Umbilical cord (tissue), 1 donor: ENCODE measurements at regions not wholly inside any gene's neighbourhood (a gene's known extent, or its start where the extent isn't known, plus 50 kb on each side); places are given as distances from the start of the nearest gene placed in this dataset.

Experiments used
- DNase-seq: peaks from one replicate; pipeline ENCODE4 v3.0.0-alpha.2; 2015; ENCODE audit warnings: low spot score

GRCh38 chr1:58430421-58431275, 115.9 kb downstream of the OMA1 start:
- no peak for DNase-seq

DNA sequence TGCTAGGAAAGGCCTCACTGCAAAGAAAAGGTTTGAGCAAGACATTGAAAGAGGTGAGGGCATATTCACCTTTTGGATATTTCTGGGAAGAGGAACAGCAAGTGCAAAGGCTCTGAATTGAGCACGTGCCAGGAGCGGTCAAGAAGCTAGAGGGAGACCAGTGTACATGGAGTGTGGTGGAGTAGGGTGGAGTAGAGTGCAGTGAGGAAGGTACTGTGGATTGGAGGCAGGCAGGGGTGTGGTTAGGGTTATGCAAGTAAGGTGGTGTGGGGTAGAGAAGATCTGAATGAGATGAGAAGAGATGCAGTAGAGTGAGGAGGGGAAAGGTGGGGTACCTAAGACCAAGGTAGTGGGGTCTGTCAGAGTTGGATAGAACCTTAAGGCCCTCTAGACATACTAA, 119.6 kb downstream of the OMA1 start:
- no peak for DNase-seq

GRCh38 chr1:58422436-58422835, 124.1 kb downstream of the OMA1 start:
- no peak for DNase-seq

DNA sequence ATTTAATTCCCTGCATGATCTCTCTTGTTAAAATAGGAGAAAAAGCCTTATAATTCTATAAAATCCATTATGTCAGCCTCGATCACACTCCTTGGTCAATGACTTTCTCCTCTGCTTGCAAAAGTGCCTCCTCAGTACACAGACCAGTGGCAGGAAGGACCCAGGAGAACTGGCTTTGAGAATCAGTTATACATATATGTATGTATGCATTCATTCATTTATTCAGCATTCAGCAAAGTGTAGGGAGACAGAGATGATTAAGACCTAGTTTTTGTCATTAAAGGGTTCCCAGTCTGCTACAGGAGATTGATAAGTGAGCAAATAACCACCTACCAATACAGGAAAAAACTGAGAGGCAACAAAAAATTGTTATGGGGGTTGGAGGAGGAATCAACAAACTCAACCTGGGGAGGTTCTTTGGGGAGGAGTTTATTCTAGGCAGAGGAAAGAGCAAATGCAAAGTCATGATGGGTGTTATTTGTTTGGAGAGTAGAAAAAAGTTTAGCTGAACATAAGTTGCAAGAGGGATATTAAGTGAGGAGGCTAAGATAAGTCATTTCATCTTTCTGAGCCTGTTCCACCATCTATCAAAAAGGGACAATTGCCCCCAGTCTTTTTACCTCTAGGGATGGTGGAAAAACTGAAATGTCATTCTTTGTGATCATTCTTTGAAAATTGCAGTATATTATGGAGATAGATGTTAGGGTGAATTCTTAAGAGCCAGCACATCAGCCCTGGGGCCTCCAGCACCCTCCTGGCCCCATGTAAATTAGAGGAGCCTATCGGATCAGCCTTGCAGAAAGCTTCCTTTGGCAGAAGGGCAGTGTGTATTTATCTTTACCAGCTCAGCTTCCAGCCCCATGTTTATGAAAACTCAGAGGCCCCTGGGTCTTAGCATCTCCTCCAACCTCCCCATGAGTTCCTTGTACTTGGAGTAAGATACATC, 128.0 kb downstream of the OMA1 start:
- no peak for DNase-seq

DNA sequence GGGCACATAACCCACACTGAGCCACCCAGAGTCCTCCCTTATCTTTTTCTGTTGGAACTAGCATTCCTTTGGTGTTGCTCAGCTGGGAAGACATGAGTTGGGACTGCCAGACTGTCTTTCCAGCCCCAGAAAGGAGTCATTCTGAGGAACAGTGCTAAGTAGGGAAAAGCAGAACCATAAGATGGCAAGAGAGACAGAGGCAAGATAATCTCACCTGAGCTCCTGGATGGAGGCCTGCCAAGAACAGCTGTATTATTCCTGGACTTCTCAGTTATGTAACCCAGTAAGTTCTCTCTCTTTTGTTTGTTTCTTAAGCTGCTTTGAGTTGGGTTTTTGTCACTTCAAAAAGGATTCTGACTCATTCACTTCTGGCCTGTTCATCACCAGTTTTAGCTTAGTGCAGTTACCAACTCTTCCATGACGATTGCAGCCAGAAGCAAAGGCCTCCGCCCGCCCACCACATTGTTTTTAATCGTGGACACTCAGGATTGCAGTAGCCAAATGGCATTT, 134.4 kb downstream of the OMA1 start:
- peak; percentile 47 for DNase-seq

DNA sequence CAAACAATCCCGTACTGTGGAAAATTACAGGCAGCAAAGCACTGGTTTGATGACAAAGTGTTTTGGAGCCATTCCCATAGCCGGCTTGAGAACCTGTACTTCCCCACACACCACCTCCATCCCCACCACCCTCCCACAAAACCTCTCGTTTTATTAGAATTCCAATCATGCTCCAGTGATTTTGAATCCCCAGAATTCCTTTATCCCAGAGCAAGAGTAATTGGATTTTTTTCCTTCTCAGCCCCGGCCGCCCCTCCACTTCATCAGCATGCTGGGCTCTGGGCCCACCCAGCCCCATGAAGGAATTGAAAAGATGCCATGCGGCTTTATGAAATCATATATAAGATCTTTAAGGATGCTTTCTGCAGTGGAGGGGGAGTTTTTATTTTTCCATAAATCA, 136.6 kb downstream of the OMA1 start:
- DNase-seq, result peak; percentile 71

DNA sequence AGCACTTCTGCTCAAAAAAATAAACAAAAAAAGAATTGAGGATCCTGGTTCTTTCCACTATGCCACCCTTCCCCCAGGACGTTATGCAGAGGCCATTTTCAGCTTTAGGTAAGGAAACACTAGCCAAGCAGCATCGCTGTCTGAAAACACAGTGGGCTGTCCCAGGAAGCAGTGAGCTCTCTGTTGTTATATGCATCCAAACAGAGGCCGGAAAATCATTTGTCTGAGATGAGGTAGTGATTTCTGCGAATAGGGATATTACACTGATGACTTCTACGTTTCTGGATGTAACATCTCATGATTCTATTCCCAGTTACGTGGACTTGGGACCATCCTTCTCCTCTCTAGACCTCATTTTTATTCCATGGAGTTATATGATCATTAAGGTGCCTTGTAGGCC, 137.2 kb downstream of the OMA1 start:
- no peak for DNase-seq

- no peak for DNase-seq
Observed at GRCh38 chr1:58406301-58407071, 140.0 kb downstream of the OMA1 start.

GRCh38 chr1:58405660-58406059, 140.9 kb downstream of the OMA1 start:
- no peak for DNase-seq

GRCh38 chr1:58403894-58404293, 142.6 kb downstream of the OMA1 start:
- no peak for DNase-seq

- DNase-seq, result no peak
Observed at GRCh38 chr1:58402444-58402843, 144.1 kb downstream of the OMA1 start.

- no peak for DNase-seq
Observed at GRCh38 chr1:58401991-58402390, 144.5 kb downstream of the OMA1 start.

DNA sequence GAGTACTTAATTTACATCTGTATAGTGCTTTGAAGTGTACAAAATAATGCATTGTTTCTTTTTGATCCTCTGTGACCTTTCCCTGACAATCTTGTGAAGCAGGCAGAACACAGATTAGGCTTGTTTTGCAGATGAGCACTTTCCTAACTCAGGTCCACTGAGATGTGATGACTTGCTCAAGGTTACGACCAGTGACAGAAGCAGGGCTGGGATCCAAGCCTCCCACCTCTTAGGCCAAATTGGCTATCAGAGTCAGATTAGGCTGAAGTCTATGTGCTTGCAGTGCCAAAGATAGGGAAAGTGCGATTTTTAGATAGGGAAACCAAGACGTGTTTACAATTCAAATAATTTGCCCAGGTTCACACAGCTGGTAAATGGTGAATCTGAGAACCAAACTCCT, 147.3 kb downstream of the OMA1 start:
- no peak for DNase-seq

GRCh38 chr1:58398714-58399113, 147.8 kb downstream of the OMA1 start:
- no peak for DNase-seq

DNA sequence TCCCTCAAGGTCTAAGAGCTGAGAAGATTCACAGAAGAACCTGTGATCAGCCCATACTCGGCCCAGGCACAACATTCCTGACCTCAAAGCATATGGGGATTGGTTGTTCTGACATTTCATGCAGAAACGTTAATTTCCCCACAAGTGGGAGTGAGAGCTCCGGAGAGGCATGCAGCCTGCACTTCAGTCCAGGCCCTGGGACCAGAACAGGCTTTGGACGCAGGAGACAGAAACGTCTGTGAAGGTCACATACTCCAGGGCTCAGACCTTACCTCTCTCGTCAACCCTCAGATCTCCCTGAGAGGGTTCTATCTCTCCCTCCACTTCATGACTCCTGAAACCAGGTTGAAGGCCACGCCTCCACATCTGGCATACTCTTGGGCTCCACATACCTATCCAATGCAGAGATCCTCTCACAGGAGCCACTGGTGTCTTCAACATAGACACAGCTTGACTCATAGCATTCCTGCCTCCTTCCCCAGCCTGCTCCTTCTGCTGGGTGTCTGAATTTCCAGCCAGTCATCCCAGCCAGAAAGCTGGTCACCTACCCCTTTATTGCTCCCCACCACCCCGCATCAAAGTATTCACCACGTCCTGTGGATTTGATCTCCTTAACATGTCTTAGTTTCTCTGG, 149.2 kb downstream of the OMA1 start:
- no peak for DNase-seq

- DNase-seq, result no peak
Observed at GRCh38 chr1:58396150-58396549, 150.4 kb downstream of the OMA1 start.

DNA sequence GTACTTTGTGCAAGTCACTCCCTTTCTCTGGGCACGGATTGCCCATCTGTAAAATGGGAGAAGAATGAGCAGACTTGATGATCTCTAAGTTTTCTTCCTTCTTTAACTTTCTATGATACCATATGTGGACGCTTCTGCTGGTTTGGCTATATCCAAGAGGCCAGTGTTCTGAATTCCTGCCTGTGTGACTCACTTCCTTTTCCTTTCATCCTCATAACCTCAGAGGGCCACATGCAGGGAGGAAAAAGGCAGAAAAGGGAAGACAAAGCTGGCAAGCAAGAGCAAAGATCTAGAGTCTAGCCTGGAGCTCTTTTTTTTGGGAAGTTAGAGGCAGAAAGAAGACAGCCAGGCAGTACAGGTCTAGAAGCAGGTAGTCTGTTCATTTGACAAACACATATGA, 151.2 kb downstream of the OMA1 start:
- peak; percentile 80 for DNase-seq

DNA sequence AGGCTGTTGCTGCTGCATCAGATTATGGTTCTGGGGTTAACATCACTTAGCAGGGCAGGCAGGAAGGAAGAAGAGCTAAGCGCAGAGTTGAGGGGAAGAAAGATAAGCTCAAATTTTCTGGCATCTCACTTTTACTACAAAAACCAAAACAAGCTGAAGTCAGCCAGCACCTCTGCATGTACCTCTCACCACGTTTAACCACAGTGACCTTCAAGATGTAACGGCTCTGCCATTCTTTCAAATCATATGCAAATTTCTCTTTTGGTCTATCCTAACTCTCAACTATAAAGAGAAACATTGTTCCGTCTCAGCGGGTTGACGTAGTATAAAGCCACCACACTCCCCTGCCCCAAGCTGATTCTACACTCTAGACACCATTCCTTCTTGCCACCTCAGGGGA, 154.4 kb downstream of the OMA1 start:
- no peak for DNase-seq

DNA sequence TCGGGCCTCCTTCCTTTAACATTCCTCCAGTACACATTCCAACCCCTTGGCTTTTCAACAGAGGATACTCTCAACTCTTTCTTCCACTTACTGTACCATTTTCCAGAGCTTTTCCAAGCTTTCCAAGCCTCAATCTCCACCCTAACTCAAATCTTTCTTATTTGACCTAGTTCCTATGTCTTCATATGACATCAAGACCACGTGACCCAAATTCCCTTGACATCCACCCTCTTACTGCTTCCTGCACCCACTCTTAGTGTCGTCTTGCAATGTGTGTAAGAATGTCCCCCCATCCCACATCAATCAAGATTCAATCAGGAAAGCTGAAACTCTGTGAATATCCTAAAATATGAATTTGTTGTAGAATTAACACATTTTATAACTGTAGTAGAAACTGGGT, 155.0 kb downstream of the OMA1 start:
- no peak for DNase-seq

DNA sequence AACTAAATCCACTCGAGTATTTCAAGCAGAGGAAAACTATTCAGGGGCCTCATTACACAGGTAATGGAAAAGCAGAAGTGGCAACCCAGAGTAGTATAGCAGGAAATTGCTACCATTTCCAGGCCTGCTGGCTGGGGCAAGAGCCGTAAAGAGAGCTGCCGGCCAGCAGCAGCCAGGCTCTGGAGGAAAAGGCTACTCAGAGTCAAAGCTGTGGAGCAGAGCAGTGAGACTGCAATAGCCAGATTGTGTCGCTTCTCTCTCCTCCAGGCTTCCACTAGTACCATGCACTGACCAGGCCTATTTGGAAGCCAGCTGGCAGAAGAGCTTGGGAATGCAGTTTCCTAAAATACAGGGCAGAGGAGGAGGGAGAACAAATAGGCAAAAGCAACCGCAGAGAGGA, 155.5 kb downstream of the OMA1 start:
- DNase-seq, result no peak

DNA sequence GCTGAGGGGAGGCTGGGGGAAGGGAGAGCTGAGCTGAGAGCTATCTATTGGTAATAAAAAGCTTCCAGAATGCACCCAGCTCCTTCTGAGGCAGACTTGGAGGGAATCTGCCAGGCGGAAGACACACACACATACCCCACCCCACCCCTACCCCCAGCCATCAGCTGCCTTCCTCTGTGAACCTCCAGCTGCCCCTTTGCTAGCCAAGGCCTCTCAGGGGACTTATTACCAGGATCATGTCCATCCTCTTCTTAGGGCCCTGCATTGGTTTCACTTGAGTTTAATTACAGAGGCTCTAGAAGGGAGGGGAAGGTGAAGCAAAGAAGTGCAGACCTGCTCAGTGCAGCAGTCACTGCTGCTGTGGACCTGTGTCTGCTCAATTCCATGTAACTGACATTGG, 156.4 kb downstream of the OMA1 start:
- no peak for DNase-seq
